ENCODE measurements at regions not wholly inside any gene's neighbourhood (a gene's known extent, or its start where the extent isn't known, plus 50 kb on each side); places are given as distances from the start of the nearest gene placed in this dataset.

DNA sequence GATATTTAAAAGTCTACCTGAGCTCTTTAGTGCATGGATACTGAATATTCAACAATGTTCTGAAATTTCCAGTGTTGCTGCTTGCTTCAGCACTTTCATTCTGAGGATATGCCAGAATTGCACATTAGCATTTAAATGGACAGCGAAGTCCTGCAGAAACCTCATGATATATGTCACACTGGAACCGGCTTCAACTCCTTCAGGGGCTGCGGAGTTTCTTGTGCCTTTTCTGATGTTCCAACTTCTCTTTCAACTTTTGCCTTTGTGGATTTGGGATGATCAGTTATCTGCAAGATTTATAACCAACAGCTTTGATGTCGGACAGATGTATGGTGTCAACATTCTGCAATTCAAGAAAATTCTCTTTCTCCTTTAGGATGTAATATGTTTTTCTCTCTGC lies 142.5 kb upstream of the LMNTD1 start:
- no peak for TF ChIP-seq POLR2A (IDR thresholded peaks at IDR 0.05)
- TF ChIP-seq, protein P1, sequence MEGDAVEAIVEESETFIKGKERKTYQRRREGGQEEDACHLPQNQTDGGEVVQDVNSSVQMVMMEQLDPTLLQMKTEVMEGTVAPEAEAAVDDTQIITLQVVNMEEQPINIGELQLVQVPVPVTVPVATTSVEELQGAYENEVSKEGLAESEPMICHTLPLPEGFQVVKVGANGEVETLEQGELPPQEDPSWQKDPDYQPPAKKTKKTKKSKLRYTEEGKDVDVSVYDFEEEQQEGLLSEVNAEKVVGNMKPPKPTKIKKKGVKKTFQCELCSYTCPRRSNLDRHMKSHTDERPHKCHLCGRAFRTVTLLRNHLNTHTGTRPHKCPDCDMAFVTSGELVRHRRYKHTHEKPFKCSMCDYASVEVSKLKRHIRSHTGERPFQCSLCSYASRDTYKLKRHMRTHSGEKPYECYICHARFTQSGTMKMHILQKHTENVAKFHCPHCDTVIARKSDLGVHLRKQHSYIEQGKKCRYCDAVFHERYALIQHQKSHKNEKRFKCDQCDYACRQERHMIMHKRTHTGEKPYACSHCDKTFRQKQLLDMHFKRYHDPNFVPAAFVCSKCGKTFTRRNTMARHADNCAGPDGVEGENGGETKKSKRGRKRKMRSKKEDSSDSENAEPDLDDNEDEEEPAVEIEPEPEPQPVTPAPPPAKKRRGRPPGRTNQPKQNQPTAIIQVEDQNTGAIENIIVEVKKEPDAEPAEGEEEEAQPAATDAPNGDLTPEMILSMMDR (IDR thresholded peaks at IDR 0.05) = no peak
